ENCODE measurements at regions not wholly inside any gene's neighbourhood (a gene's known extent, or its start where the extent isn't known, plus 50 kb on each side); places are given as distances from the start of the nearest gene placed in this dataset.
"Not testable (repeated sequence)": the region's sequence is repeated elsewhere in the genome, so short reads cannot be mapped to it uniquely, and the experiment has no call there.

GRCh38 chr1:213680677-213681325 lies 307.0 kb upstream of the PROX1 start:
- DNase-seq (ENCODE audit: low read depth), result no peak

- DNase-seq (ENCODE audit: low read depth), result no peak
Measured at GRCh38 chr1:213681788-213682340, 305.9 kb upstream of the PROX1 start.

GRCh38 chr1:213683529-213683928 lies 304.2 kb upstream of the PROX1 start:
- no peak for DNase-seq (ENCODE audit: low read depth)

GRCh38 chr1:213684454-213684853 lies 303.3 kb upstream of the PROX1 start:
- DNase-seq (ENCODE audit: low read depth), result no peak

GRCh38 chr1:213685992-213686582 lies 301.7 kb upstream of the PROX1 start:
- DNase-seq (ENCODE audit: low read depth), result no peak

GRCh38 chr1:213686983-213687382 lies 300.8 kb upstream of the PROX1 start:
- DNase-seq (ENCODE audit: low read depth), result no peak

GRCh38 chr1:213687832-213688231 lies 299.9 kb upstream of the PROX1 start:
- no peak for DNase-seq (ENCODE audit: low read depth)

- DNase-seq (ENCODE audit: low read depth), result no peak
Measured at GRCh38 chr1:213688655-213689054, 299.1 kb upstream of the PROX1 start.

GRCh38 chr1:213689260-213689659 lies 298.5 kb upstream of the PROX1 start:
- no peak for DNase-seq (ENCODE audit: low read depth)

GRCh38 chr1:213690341-213690917 lies 297.3 kb upstream of the PROX1 start:
- no peak for DNase-seq (ENCODE audit: low read depth)

GRCh38 chr1:213692321-213692720 lies 295.5 kb upstream of the PROX1 start:
- no peak for DNase-seq (ENCODE audit: low read depth)

GRCh38 chr1:213693864-213694263 lies 293.9 kb upstream of the PROX1 start:
- DNase-seq (ENCODE audit: low read depth), result no peak

GRCh38 chr1:213697192-213697802 lies 290.5 kb upstream of the PROX1 start:
- DNase-seq (ENCODE audit: low read depth), result no peak

- DNase-seq (ENCODE audit: low read depth), result no peak
Measured at GRCh38 chr1:213698092-213698702, 289.6 kb upstream of the PROX1 start.

GRCh38 chr1:213702703-213703102 lies 285.1 kb upstream of the PROX1 start:
- DNase-seq (ENCODE audit: low read depth), result no peak

- no peak for DNase-seq (ENCODE audit: low read depth)
Measured at GRCh38 chr1:213704941-213705340, 282.8 kb upstream of the PROX1 start.

- not testable (repeated sequence) for DNase-seq (ENCODE audit: low read depth)
Measured at GRCh38 chr1:213711833-213712490, 275.8 kb upstream of the PROX1 start.

- no peak for DNase-seq (ENCODE audit: low read depth)
Measured at GRCh38 chr1:213714645-213715044, 273.1 kb upstream of the PROX1 start.

GRCh38 chr1:213715182-213715581 lies 272.6 kb upstream of the PROX1 start:
- DNase-seq (ENCODE audit: low read depth), result no peak

GRCh38 chr1:213719462-213719861 lies 268.3 kb upstream of the PROX1 start:
- DNase-seq (ENCODE audit: low read depth), result no peak

- DNase-seq (ENCODE audit: low read depth), result no peak
Measured at GRCh38 chr1:213720032-213720431, 267.7 kb upstream of the PROX1 start.

- DNase-seq (ENCODE audit: low read depth), result no peak
Measured at GRCh38 chr1:213723187-213723586, 264.6 kb upstream of the PROX1 start.

All from T-helper 22 cell (primary cell).